COLO829 (cell line): ENCODE measurements at regions not wholly inside any gene's neighbourhood (a gene's known extent, or its start where the extent isn't known, plus 50 kb on each side); places are given as distances from the start of the nearest gene placed in this dataset.

ENCODE experiments used
- DNase-seq: peaks from one replicate; pipeline ENCODE4 v3.0.0; 2012; ENCODE audit warnings: low spot score

DNA sequence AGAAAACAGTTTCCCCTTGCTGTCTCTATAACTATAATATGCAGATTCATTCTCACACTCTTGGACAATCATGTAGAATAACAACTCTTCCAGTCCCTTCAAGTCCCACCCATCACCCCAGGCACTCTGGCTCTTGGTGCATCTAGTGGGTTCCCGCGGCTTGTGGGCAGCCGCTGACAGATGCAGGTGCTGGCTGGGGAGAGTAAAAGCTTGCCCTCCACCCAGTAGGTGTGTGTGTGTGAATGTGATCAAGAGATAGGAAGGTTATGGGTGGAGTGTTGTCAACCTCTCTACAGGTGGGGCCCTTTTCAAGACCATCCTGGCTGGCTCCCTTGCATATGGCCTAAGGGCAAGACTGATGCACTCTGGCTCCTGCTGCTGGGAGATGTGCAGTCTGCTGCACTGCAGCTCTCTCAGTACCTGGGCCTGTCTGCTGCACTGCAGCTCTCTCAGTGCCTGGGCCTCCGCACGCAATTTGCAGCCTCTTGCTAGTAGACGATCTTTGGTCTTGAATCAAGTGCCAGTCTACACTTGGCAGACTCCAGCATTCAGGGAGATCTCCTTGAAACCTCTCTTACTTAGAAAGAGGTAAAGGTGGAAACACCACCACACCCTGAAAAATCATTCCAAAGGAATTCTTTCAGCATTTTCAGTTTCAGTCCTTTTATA, 189.7 kb upstream of the GDNF start:
- DNase-seq, result no peak

- DNase-seq, result peak; percentile 4
Observed at GRCh38 chr5:38023799-38024198, 184.0 kb upstream of the GDNF start.

- no peak for DNase-seq
Observed at GRCh38 chr5:38023371-38023770, 183.5 kb upstream of the GDNF start.

DNA sequence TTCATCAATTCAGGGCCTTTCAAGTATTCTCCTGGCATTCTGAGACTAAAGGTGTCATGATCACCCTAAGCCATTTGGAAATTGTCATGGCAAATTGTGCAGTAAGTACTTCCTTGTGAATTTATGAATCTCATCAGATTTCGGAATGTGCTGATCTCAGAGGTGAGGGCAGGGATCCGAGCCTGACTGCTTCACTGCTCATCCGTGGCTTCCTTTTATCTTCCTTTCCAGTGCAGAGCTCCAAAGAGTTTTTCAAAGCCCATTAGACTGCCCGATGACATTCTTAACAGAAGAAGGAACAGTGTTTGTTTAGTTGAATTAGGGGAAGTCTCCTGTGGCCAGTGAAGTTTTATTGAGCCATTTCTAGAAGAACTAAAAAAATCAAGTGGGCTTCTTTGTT, 182.8 kb upstream of the GDNF start:
- DNase-seq, result no peak

- DNase-seq, result no peak
Observed at GRCh38 chr5:38018016-38018415, 178.2 kb upstream of the GDNF start.

GRCh38 chr5:38013107-38013506, 173.3 kb upstream of the GDNF start:
- DNase-seq, result no peak

DNA sequence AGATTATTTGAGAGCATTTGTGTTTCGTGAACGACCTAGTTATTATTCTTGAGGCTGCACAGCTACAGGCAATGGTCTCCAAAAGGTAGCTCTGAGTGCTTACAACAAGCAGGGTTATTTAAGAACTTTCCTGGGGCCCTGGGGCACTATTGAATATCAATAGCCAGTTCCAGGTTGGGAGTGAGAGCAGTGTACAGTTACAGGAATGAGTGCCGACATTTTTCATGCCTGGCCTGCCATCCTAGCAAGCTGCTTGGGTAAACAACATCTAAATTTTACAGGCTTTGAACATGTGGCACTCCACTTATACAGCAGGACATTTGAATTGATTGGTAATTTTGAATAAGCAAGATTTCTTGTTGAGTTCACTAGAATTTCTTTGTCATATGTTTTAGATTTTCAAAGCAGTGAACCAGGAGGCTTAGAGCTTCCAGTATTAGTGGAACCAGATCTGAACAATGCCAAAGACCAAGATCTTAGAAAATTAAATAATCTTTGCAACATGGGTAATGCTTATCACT, 171.9 kb upstream of the GDNF start:
- DNase-seq, result no peak

- DNase-seq, result no peak
Observed at GRCh38 chr5:38009749-38010358, 170.0 kb upstream of the GDNF start.

DNA sequence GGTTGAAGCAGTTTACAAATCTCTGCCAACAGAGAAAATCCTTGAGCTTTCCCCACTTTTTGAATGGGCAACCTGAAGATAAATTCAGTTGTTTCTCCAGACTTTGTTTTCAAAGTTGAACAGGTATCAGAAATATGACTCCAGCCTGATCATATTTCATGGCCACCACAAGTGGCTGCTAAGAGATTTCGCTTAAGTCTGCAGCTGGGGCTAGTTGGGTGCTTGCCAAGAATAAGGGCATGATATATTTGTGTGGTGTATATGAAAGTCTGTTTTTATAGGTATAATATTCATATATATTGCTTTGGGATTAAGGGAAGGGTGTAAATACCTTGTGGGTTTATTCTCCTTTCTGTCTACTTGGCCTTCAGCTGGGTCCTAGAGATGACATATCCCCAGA, 168.4 kb upstream of the GDNF start:
- no peak for DNase-seq

GRCh38 chr5:37999593-37999992, 159.8 kb upstream of the GDNF start:
- no peak for DNase-seq

DNA sequence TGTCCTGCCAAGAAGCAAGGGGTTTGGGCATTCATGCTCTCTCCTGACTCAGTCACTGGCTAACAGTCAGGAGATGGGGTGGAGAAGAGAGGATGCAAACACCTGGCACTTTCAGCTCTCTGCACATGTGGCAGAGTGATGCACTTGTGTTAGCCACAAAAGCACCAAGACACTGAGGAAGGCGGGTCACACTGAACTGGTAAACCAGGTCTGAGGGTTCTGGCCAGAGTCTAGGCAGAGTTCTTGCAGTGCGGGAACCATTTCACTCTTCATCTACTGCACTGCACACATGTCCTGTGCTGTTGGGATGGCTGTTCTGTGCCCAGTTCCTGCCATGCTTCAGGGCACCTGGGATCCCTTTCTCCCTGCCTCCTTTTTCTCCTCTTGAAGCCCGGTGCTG, 157.1 kb upstream of the GDNF start:
- no peak for DNase-seq

DNA sequence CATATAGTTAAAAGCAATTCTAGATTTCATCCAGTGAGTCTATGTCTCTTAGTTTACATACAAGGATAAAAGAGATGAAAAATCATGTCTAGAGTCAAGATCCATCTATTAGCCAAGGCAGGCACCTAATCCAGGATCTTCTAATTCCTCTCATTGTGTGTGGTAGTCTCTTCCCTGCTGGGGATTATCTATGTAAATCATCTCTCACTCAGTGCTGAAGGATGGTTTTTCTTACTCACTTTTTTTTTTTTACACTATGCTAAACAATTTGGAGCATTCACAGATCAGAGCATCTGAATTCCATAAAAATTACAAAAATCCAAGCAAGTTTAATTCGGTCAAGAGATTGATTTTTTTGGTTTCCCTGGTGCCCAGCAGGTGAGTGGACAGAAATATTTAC, 154.9 kb upstream of the GDNF start:
- no peak for DNase-seq

DNA sequence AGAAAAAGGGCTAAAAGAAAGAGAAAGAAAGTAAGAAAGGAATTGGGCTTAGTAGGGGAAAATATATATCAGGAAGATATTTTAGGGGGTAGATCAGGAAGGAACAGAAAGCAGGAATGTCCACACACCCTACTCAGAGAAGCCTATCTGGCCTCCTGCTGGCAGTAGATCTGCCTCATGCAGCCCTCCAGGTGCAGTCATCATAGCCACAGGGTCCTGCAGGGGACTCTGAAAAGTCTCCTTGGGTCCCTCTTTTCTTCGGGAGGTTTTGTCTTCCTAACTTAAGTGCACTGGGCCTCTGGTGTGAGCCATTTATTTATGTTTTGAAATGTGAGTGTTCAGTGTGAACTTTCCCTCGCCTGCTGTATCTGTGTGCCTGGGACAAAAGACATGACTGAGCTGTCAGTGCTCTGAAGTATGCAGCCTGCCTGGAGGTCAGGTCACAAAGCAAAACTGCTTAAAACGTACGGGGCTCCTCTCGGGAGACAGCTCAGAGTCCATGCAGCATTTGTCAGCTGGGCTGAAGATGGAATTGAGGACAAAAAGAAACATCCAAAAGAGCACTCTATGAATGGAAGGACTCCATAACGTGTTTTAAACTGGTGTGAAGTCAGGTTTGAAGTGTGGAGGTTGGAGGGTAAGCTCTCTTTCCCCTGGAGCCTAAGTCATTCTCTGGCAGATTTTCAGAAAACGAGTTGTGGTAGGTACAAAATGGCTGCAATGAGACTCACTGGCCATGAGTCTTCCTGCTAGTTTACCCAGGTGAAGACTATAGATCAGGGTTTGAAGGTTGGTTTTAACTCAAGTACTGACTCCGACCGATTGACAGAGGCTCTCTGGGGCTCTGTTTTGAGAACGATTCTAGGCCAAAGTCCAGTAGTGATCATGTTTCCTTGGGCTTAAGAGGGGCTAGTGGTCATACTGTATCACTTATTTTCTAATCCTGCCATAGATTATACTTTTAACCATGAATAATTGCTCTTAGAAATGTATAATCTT, 151.8 kb upstream of the GDNF start:
- DNase-seq, result no peak

DNA sequence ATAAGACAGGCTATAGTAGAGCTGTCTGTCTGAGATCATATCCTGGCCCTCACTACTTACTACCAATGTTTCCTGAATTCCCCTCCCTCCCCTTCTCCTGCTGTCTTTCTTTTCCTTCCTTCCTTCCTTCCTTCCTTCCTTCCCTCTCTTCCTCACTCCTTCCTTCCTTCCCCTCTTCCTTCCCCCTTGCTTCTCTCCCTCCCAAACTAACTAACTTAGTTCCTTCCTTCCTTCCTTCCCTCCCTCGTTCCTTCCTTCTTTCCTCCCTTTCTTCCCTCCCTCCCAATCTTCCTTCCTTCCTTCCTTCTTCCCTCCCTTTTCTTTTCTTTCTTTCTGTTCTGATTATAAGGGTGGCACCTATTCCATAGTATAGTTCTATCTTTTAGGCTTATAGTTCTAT, 150.0 kb upstream of the GDNF start:
- DNase-seq, result no peak

DNA sequence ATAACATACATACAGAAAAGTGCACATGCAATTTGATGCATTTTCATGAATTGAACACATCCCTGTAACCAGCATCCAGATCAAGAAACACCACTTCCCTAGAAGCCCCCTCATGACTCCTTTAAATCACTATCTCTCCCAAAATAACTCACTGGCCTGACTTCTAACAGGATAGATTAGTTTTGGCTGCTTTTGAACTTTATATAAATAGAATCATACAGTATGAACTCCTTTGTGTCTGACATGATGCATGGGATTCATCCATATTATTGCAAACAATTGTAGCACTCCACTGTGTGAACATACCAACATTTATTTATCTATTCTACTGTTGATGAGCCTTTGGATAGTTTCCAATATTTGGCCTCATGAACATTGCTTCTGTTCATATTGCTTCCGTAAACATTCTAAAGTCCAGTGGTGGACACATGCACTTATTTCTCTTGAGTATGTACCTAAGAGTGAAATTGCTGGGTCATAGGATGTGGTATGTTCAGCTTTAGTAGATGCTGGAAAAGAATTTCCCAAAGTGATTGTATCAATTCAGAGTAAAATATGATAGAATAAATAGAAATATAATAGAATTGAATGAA, 148.7 kb upstream of the GDNF start:
- DNase-seq, result no peak

DNA sequence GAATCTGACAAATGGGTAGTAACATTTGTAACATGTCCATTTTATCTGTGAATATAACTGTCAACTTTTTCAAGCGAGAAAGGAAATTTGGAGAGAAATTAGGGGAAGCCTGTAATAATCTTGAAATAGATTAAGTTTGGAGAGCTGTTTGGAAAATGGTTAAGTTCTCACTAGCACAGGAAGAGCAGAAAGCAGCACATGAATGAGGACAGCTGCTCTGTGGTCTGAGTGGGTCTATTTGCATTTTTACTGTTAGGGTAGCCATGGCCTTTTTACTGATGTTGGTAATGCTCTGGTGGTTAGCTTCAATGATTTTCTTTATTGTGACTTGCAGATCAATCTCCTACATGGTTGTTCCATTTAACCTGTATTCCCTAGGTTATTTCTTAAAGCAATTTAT, 144.5 kb upstream of the GDNF start:
- no peak for DNase-seq

DNA sequence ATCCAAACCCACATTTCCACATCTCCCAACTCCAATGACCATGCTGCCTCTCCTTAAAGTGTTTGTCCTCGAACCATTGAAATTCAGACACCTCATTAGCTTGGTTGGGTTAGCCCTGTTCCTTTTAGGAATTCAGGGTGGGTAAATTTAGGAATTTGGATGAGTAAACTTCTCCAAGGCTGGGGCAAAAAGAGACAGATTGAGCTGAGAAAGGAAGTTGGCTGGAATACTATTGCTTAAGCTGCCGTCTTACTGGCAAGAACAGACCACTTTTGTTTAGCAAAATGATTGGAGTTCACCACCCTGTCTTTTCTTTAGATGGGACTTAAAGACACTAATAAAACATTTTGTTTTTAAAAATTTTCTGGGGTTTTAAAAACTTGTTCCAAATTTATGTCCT, 143.6 kb upstream of the GDNF start:
- no peak for DNase-seq

DNA sequence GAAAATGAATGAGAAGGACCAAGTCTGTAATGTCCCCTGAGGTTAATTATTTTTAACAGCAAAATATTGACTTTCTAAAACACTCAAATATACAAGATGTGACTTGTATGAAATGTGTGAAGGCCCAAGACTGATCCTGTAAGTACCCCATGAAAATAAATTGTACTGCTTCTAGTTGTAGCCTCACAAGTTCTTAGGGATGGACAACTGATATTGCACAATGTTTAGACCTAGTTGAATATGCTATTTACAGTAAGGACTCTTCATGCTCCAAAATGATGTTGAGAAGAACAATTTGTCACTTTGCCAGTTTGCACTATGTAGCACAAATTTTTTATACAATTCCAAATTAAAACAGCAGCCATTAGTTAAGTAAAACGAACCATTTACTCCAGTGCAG, 139.7 kb upstream of the GDNF start:
- DNase-seq, result no peak

DNA sequence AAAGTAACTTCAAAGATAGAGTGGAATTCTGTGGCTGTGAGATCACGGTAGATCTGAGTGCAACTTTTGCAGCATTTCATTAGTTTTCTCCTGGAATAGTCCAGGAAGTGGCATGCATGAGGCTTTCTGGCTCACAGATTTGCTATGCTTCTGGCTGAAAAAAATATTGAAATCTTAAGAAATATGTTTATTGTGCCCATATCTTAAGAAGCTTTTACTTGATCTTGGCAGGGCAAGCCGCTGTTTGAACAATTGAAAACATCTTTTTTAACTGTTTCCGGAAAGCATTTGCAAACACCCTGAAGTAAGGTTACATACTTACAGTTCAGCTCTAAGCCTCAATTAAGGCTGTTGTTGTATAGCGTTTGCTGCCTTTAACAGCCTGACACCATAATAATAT, 135.7 kb upstream of the GDNF start:
- no peak for DNase-seq

- DNase-seq, result no peak
Observed at GRCh38 chr5:37971483-37972024, 131.7 kb upstream of the GDNF start.

- DNase-seq, result no peak
Observed at GRCh38 chr5:37966871-37967270, 127.0 kb upstream of the GDNF start.

DNA sequence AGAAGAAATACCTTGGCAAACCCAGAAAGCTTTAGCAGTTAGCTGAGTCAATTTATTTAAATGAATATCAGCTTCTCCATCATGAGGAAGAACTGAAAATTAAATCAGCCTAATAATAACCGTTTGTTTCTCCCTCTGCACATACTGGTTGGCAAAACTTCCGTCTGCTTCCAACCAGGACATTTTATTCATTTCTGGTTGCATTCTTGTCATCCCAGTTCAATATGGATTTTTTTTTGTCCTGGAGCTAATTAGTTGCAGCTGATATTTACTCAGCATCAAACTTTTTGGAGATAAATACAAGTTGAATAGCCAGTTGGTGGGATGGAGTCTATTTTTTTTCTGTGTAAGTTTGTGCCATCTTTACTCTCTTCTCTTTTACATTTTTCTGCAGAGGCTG, 126.5 kb upstream of the GDNF start:
- DNase-seq, result no peak
